GM12878 (cell line): ENCODE measurements at regions not wholly inside any gene's neighbourhood (a gene's known extent, or its start where the extent isn't known, plus 50 kb on each side); places are given as distances from the start of the nearest gene placed in this dataset.

Experiments
- ATAC-seq: fragments of 200-7000 bp; cut with Tn5 transposase; 3 replicates; pipeline ENCODE4 v1.9.1; 2020; ENCODE audit warnings: mild to moderate bottlenecking, moderate library complexity
- BruUV-seq: library from RNA; stranded (reverse); fragments of 400-500 nt; replicated peaks from 2 replicates; lab custom pipeline; 2021; lab: Mats Ljungman, UMichigan
- CTCF ChIA-PET: fragments of 300-600 bp; sonication (Branson Sonifier 250); formaldehyde crosslinking; extraction: SDS; loops from one replicate; lab custom pipeline; 2021; ENCODE audit warnings: inconsistent platforms; lab: Yijun Ruan, JAX
- POLR2A ChIA-PET: fragments of 350-600 bp; formaldehyde crosslinking; extraction: SDS; loops from one replicate; lab custom pipeline; 2021; ENCODE audit warnings: inconsistent platforms; lab: Charles Lee
- RAD21 ChIA-PET: fragments of 300-600 bp; sonication (Branson Sonifier 250); formaldehyde crosslinking; loops from one replicate; lab custom pipeline; 2023; ENCODE audit warnings: antibody characterized with exemption; ENCODE audit not compliant: unreplicated experiment; lab: Charles Lee
- SMC1A ChIA-PET: fragments of 300-600 bp; sonication (Branson Sonifier 250); formaldehyde crosslinking; loops from one replicate; lab custom pipeline; 2023; ENCODE audit not compliant: unreplicated experiment, uncharacterized antibody; lab: Charles Lee
- DNase-seq: peaks from one replicate; pipeline ENCODE4 v3.0.0-alpha.2; 2011; ENCODE audit warnings: low read depth, low spot score
- FAIRE-seq: peaks from 3 replicates; lab custom pipeline; 2011; peaks lifted over from hg19 to GRCh38; lab: Jason Lieb, UNC
- H2AFZ ChIP-seq: 2 replicates; pipeline ENCODE4 v1.6.0; 2011; ENCODE audit warnings: low read depth, low read length, control low read depth; ENCODE audit not compliant: control insufficient read depth
- H3K27ac ChIP-seq: 2 replicates; pipeline ENCODE4 v1.5.1; 2011; ENCODE audit warnings: control low read depth; ENCODE audit not compliant: control insufficient read depth, insufficient read depth
- H3K27me3 ChIP-seq, 2 experiments: replicated peaks in 1 of 2; 2 replicates each; pipeline versions ENCODE4 v1.6.0 to v1.6.1; 2011; ENCODE audit warnings: low read length in 1 of 2; ENCODE audit not compliant: control insufficient read depth in 2 of 2, insufficient read depth in 2 of 2
- H3K36me3 ChIP-seq, 2 experiments: 2 replicates each; pipeline ENCODE4 v1.5.1; 2011; ENCODE audit warnings: low read length in 1 of 2; ENCODE audit not compliant: control insufficient read depth in 2 of 2, insufficient read depth in 2 of 2
- H3K4me1 ChIP-seq: 2 replicates; pipeline ENCODE4 v1.6.1; 2011; ENCODE audit warnings: mild to moderate bottlenecking, low read length, moderate library complexity, mixed read lengths; ENCODE audit not compliant: control insufficient read depth, insufficient read depth
- H3K4me2 ChIP-seq: 2 replicates; pipeline ENCODE4 v1.6.0; 2011; ENCODE audit warnings: control low read depth; ENCODE audit not compliant: control insufficient read depth, insufficient read depth
- H3K4me3 ChIP-seq: fragments of 200-600 bp; sonication (generic); 2 replicates; pipeline ENCODE4 v1.5.1; 2016
- H3K79me2 ChIP-seq: 2 replicates; pipeline ENCODE4 v1.6.0; 2011; ENCODE audit warnings: low read length; ENCODE audit not compliant: control insufficient read depth, insufficient read depth
- H3K9ac ChIP-seq: 2 replicates; pipeline ENCODE4 v1.8.0; 2011; ENCODE audit warnings: low read length, control low read depth, mixed read lengths; ENCODE audit not compliant: control insufficient read depth, insufficient read depth
- H3K9me3 ChIP-seq: replicated peaks from 3 replicates; pipeline ENCODE4 v1.5.1; 2011; ENCODE audit warnings: mild to moderate bottlenecking, low read length; ENCODE audit not compliant: control insufficient read depth, insufficient read depth
- H4K20me1 ChIP-seq: 2 replicates; pipeline ENCODE4 v1.6.0; 2011; ENCODE audit not compliant: control insufficient read depth, insufficient read depth
- ATF3 ChIP-seq: IDR thresholded peaks from 2 replicates; pipeline ENCODE4 v1.6.1; 2011; ENCODE audit warnings: low read depth, mild to moderate bottlenecking, low read length, moderate library complexity, borderline replicate concordance; ENCODE audit errors: extremely low read depth
- HDAC6 ChIP-seq: fragments of 200-600 bp; sonication (generic); IDR thresholded peaks from one replicate; pipeline ENCODE4 v1.8.0; 2017; ENCODE audit warnings: antibody characterized with exemption; ENCODE audit not compliant: unreplicated experiment
- IRF4 ChIP-seq: IDR thresholded peaks from 2 replicates; pipeline ENCODE4 v1.6.1; 2011; ENCODE audit warnings: low read depth, low read length
- MTA2 ChIP-seq: fragments of 450-650 bp; IDR thresholded peaks from 2 replicates; pipeline ENCODE4 v1.6.1; 2016; ENCODE audit warnings: low read depth, mild to moderate bottlenecking, moderate library complexity
- RAD21 ChIP-seq: IDR thresholded peaks from 2 replicates; pipeline ENCODE4 v1.6.1; 2011; ENCODE audit warnings: mild to moderate bottlenecking, low read depth, low read length, moderate library complexity; ENCODE audit not compliant: insufficient read depth
- TARDBP ChIP-seq: IDR thresholded peaks from 2 replicates; pipeline ENCODE4 v1.6.1; 2016; ENCODE audit warnings: borderline replicate concordance
- USF1 ChIP-seq: IDR thresholded peaks from 2 replicates; pipeline ENCODE4 v1.6.1; 2011; ENCODE audit warnings: borderline replicate concordance, low read depth, mild to moderate bottlenecking, moderate library complexity, mixed read lengths, low read length; ENCODE audit not compliant: insufficient read depth; ENCODE audit errors: extremely low read length
- WGBS: methylation state at CpG from one replicate; pipeline ENCODE4 v1.1.6; 2016; ENCODE audit warnings: low lambda C conversion rate; ENCODE audit not compliant: insufficient replicate concordance, insufficient coverage; ENCODE audit errors: missing lambda C conversion rate; 5-methylcytosine and 5-hydroxymethylcytosine counted together
- in situ Hi-C: fragments of 300-500 bp; cut with MboI; formaldehyde crosslinking; loops from 9 replicates; pipeline ENCODE4 v1.14.3; 2018; ENCODE audit warnings: mixed read lengths
- intact Hi-C: fragments of 100-400 bp; cut with micrococcal nuclease; formaldehyde crosslinking; loops from one replicate; pipeline ENCODE4 v1.14.2; 2022; ENCODE audit not compliant: unreplicated experiment
- TF ChIP-seq, protein P1 (sequence below): IDR thresholded peaks from 2 replicates; pipeline ENCODE4 v1.6.1; 2012; ENCODE audit warnings: improper control_type of control experiment, low read depth, low read length; ENCODE audit not compliant: insufficient replicate concordance

DNA sequence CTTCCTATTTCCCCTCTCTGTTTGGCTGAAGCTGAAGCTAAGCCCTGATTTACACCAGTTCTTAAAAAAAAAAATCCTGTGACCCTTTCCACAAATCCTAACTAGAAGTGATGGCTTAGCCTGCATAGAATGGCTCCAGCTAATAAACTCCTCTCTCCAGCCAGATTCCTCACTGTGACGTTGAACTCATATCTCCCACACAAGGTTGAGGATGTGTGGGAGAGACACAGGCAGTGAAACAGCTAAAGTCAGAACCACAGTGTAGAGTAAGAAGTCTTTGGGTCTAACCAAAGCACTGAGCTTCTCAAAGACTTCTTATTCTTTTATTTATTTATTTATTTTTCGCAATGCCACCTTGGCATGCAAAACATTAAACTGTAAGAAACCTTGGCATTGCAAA lies 268.3 kb downstream of the SNX13 start (continued):
- TF ChIP-seq, protein P1, sequence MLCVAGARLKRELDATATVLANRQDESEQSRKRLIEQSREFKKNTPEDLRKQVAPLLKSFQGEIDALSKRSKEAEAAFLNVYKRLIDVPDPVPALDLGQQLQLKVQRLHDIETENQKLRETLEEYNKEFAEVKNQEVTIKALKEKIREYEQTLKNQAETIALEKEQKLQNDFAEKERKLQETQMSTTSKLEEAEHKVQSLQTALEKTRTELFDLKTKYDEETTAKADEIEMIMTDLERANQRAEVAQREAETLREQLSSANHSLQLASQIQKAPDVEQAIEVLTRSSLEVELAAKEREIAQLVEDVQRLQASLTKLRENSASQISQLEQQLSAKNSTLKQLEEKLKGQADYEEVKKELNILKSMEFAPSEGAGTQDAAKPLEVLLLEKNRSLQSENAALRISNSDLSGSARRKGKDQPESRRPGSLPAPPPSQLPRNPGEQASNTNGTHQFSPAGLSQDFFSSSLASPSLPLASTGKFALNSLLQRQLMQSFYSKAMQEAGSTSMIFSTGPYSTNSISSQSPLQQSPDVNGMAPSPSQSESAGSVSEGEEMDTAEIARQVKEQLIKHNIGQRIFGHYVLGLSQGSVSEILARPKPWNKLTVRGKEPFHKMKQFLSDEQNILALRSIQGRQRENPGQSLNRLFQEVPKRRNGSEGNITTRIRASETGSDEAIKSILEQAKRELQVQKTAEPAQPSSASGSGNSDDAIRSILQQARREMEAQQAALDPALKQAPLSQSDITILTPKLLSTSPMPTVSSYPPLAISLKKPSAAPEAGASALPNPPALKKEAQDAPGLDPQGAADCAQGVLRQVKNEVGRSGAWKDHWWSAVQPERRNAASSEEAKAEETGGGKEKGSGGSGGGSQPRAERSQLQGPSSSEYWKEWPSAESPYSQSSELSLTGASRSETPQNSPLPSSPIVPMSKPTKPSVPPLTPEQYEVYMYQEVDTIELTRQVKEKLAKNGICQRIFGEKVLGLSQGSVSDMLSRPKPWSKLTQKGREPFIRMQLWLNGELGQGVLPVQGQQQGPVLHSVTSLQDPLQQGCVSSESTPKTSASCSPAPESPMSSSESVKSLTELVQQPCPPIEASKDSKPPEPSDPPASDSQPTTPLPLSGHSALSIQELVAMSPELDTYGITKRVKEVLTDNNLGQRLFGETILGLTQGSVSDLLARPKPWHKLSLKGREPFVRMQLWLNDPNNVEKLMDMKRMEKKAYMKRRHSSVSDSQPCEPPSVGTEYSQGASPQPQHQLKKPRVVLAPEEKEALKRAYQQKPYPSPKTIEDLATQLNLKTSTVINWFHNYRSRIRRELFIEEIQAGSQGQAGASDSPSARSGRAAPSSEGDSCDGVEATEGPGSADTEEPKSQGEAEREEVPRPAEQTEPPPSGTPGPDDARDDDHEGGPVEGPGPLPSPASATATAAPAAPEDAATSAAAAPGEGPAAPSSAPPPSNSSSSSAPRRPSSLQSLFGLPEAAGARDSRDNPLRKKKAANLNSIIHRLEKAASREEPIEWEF: no peak
- TF ChIP-seq TARDBP: no peak
- no peak for TF ChIP-seq ATF3
- TF ChIP-seq RAD21: no peak
- no peak for TF ChIP-seq IRF4

DNA sequence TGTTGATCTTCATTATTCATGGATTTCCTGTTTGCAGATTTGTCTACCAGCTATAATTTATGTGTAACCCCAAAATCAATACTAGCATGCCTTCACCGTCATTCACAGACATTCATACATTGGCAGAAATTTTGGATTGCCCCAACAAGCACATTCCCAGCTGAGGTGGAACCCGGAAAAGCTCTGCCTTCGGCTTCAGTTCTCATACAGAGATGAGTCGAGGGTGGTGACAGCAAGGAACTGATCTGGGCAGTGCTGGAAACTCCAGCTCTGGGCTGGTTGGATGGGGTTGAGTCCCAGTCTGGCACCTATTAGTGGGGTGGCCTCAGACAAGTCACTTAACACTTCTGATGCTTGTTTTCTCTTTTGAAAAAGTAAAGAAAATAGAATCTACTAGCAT lies 267.5 kb downstream of the SNX13 start:
- no TSS peak for BruUV-seq
- RAD21 ChIA-PET: no interaction called here
- Histone ChIP-seq H3K79me2 (no peaks in the 10 kb centered on the region), H2AFZ (no peak overlapping the region), H3K4me1 (no peaks in the 10 kb centered on the region), H4K20me1 (no peaks in the 10 kb centered on the region), H3K4me3 (no peak overlapping the region), H3K27ac (no peak overlapping the region), H3K27me3 (peaks cover 2 to 3% of the 10 kb centered on the region in 2 experiments; a peak in 1 of 4 replicates), H3K9ac (no peak overlapping the region), H3K4me2 (no peak overlapping the region), H3K9me3 (no peaks in the 10 kb centered on the region), H3K36me3 (no peaks in the 10 kb centered on the region)
- POLR2A ChIA-PET: interaction anchor here (0.6 kb wide), 1 partner anchor 984 kb away, joined by 3 read pairs; no protein-coding TSS in a partner anchor
- intact Hi-C loops: no loop called here
- DNase-seq (no peak), ATAC-seq (no peak), FAIRE-seq (no peak)
- CTCF ChIA-PET: interaction anchor here (0.6 to 0.9 kb wide), 3 partner anchors 9 to 651 kb away, joined by 3 to 6 read pairs (median 4); no protein-coding TSS in a partner anchor
- WGBS: 26% methylated on average over 4 of the region's 4 CpGs
- SMC1A ChIA-PET: interaction anchor here (0.7 to 0.8 kb wide), 3 partner anchors 9 to 93 kb away, joined by 3 to 5 read pairs (median 4); no protein-coding TSS in a partner anchor
- in situ Hi-C loops: no loop called here
- TF ChIP-seq USF1 (no peak), HDAC6 (no peak), MTA2 (no peak)
- TF ChIP-seq, protein P1: no peak
